GM08714 (cell line): ENCODE measurements at regions not wholly inside any gene's neighbourhood (a gene's known extent, or its start where the extent isn't known, plus 50 kb on each side); places are given as distances from the start of the nearest gene placed in this dataset.

ENCODE experiments used
- H3K4me3 ChIP-seq: fragments of 200-500 bp; sonication (Bioruptor generic); 2 replicates; pipeline ENCODE4 v1.5.1; 2014; ENCODE audit warnings: mild to moderate bottlenecking, low read length, inconsistent platforms
- ZNF274 ChIP-seq: IDR thresholded peaks from 2 replicates; pipeline ENCODE4 v1.6.1; 2012; ENCODE audit warnings: mild to moderate bottlenecking, low read depth, low read length

- H3K4me3 ChIP-seq, result no peak overlapping the region
- no peak for TF ChIP-seq ZNF274
These were observed 177.3 kb downstream of the KLF12 start for GRCh38 chr13:73956795-73957408.

GRCh38 chr13:73955977-73956500 is 178.2 kb downstream of the KLF12 start:
- no peak overlapping the region for H3K4me3 ChIP-seq
- no peak for TF ChIP-seq ZNF274

GRCh38 chr13:73954808-73955207 is 179.4 kb downstream of the KLF12 start:
- H3K4me3 ChIP-seq, result no peak overlapping the region
- TF ChIP-seq ZNF274, result no peak

- no peak for TF ChIP-seq ZNF274
- H3K4me3 ChIP-seq, result no peak overlapping the region
These were observed 181.6 kb downstream of the KLF12 start for GRCh38 chr13:73952648-73953047.

- no peak for TF ChIP-seq ZNF274
- H3K4me3 ChIP-seq, result no peak overlapping the region
These were observed 185.2 kb downstream of the KLF12 start for GRCh38 chr13:73948848-73949529.

GRCh38 chr13:73945871-73946270 is 188.3 kb downstream of the KLF12 start:
- TF ChIP-seq ZNF274, result no peak
- H3K4me3 ChIP-seq, result no peak overlapping the region

- H3K4me3 ChIP-seq, result no peak overlapping the region
- TF ChIP-seq ZNF274, result no peak
These were observed 188.8 kb downstream of the KLF12 start for GRCh38 chr13:73945382-73945781.

GRCh38 chr13:73943965-73944233 is 190.3 kb downstream of the KLF12 start:
- TF ChIP-seq ZNF274, result no peak
- H3K4me3 ChIP-seq, result no peak overlapping the region

GRCh38 chr13:73943137-73943964 is 190.9 kb downstream of the KLF12 start:
- H3K4me3 ChIP-seq, result no peak overlapping the region
- no peak for TF ChIP-seq ZNF274

GRCh38 chr13:73941752-73942151 is 192.5 kb downstream of the KLF12 start:
- H3K4me3 ChIP-seq, result no peak overlapping the region
- no peak for TF ChIP-seq ZNF274

- TF ChIP-seq ZNF274, result no peak
- no peak overlapping the region for H3K4me3 ChIP-seq
These were observed 194.1 kb downstream of the KLF12 start for GRCh38 chr13:73940098-73940497.

- no peak for TF ChIP-seq ZNF274
- H3K4me3 ChIP-seq, result no peak overlapping the region
These were observed 194.6 kb downstream of the KLF12 start for GRCh38 chr13:73939603-73940002.

- no peak overlapping the region for H3K4me3 ChIP-seq
- no peak for TF ChIP-seq ZNF274
These were observed 195.2 kb downstream of the KLF12 start for GRCh38 chr13:73939071-73939380.

- no peak overlapping the region for H3K4me3 ChIP-seq
- TF ChIP-seq ZNF274, result no peak
These were observed 195.7 kb downstream of the KLF12 start for GRCh38 chr13:73938372-73939070.
